Natural killer cell (primary cell): ENCODE measurements at regions not wholly inside any gene's neighbourhood (a gene's known extent, or its start where the extent isn't known, plus 50 kb on each side); places are given as distances from the start of the nearest gene placed in this dataset.

Experiments
- ATAC-seq, 3 donors: fragments of 150-1000 bp in 2 of 3; fragments of 200-7000 bp in 1 of 3; cut with Tn5 transposase; 1 replicate in 1 of 3; 2 replicates in 2 of 3; pipeline ENCODE4 v1.10.0; 2021; ENCODE audit warnings: mild to moderate bottlenecking in 2 of 3, moderate library complexity in 2 of 3
- DNase-seq, 2 donors: peaks; one replicate each; pipeline versions ENCODE4 v3.0.0 to v3.0.0-alpha.2; 2013 to 2021; ENCODE audit warnings: mixed read lengths in 1 of 2
- H3K27ac ChIP-seq: one replicate; pipeline ENCODE4 v1.5.1; 2013; ENCODE audit warnings: mild to moderate bottlenecking, low read length
- H3K27me3 ChIP-seq: one replicate; pipeline ENCODE4 v1.6.1; 2013; ENCODE audit warnings: low read length; ENCODE audit not compliant: control insufficient read depth, insufficient read depth
- H3K36me3 ChIP-seq: one replicate; pipeline ENCODE4 v1.6.1; 2013; ENCODE audit warnings: low read length; ENCODE audit not compliant: control insufficient read depth, insufficient read depth
- H3K4me1 ChIP-seq: one replicate; pipeline ENCODE4 v1.6.1; 2013; ENCODE audit warnings: low read length; ENCODE audit not compliant: control insufficient read depth, insufficient read depth
- H3K4me3 ChIP-seq: one replicate; pipeline ENCODE4 v1.5.1; 2013; ENCODE audit warnings: low read length
- H3K9me3 ChIP-seq: one replicate; pipeline ENCODE4 v1.6.1; 2013; ENCODE audit warnings: low read length; ENCODE audit not compliant: control insufficient read depth, insufficient read depth
- H3K27ac Mint-ChIP-seq, 2 donors: one replicate each; pipeline ENCODE4 v1.8.0; 2022; ENCODE audit warnings: mild to moderate bottlenecking in 2 of 2, mixed read lengths in 2 of 2, moderate library complexity in 1 of 2
- H3K27me3 Mint-ChIP-seq, 2 donors: one replicate each; pipeline ENCODE4 v1.8.0; 2022; ENCODE audit warnings: low read depth in 2 of 2, mixed read lengths in 2 of 2
- H3K36me3 Mint-ChIP-seq: one replicate; pipeline ENCODE4 v1.8.0; 2022; ENCODE audit warnings: mixed read lengths
- H3K4me1 Mint-ChIP-seq, 2 donors: one replicate each; pipeline ENCODE4 v1.8.0; 2022; ENCODE audit warnings: mixed read lengths in 2 of 2
- H3K4me3 Mint-ChIP-seq: one replicate; pipeline ENCODE4 v1.8.0; 2022; ENCODE audit warnings: mild to moderate bottlenecking, moderate library complexity, mixed read lengths
- H3K9me3 Mint-ChIP-seq, 2 donors: one replicate each; pipeline ENCODE4 v1.8.0; 2022; ENCODE audit warnings: mixed read lengths in 2 of 2
- whole genome bisulfite sequencing: methylation state at CpG from one replicate; pipeline ENCODE4 v1.1.7; 2013; ENCODE audit warnings: missing lambda C conversion rate; ENCODE audit not compliant: insufficient coverage; 5-methylcytosine and 5-hydroxymethylcytosine counted together
- intact Hi-C: fragments of 100-400 bp; cut with micrococcal nuclease; formaldehyde crosslinking; loops from one replicate; pipeline ENCODE4 v1.14.2; 2022
- TF ChIP-seq, protein P1 (sequence below): fragments of 200-600 bp; IDR thresholded peaks from one replicate; pipeline ENCODE4 v1.8.0; 2022; ENCODE audit warnings: antibody characterized with exemption

DNA sequence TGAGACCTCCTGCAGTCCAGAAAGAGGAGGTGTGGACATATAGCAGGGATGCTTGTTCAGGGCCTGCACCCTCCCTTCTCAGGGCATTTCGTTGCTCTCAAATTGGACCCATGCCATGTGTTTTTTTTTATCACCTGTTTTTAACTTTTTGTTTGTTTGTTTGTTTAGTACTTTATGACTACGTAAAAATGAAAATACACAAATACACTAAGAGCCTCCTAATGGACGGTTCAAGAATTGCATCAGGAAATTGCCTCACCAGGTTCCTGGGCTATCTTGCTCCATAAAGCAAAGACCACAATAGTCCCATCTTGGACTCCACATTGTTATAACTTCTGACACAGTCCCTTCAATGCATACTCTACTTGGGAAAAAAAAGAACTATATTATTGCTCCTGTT lies 1685.9 kb upstream of the TENM3 start:
- ATAC-seq (no peak), DNase-seq (no peak)
- no peak overlapping the region for H3K4me3 Mint-ChIP-seq
- TF ChIP-seq, protein P1, sequence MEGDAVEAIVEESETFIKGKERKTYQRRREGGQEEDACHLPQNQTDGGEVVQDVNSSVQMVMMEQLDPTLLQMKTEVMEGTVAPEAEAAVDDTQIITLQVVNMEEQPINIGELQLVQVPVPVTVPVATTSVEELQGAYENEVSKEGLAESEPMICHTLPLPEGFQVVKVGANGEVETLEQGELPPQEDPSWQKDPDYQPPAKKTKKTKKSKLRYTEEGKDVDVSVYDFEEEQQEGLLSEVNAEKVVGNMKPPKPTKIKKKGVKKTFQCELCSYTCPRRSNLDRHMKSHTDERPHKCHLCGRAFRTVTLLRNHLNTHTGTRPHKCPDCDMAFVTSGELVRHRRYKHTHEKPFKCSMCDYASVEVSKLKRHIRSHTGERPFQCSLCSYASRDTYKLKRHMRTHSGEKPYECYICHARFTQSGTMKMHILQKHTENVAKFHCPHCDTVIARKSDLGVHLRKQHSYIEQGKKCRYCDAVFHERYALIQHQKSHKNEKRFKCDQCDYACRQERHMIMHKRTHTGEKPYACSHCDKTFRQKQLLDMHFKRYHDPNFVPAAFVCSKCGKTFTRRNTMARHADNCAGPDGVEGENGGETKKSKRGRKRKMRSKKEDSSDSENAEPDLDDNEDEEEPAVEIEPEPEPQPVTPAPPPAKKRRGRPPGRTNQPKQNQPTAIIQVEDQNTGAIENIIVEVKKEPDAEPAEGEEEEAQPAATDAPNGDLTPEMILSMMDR, result no peak
- Histone ChIP-seq H3K4me1 (no peaks in the 10 kb centered on the region), H3K9me3 (no peaks in the 10 kb centered on the region), H3K36me3 (no peaks in the 10 kb centered on the region), H3K27ac (no peak overlapping the region), H3K4me3 (no peak overlapping the region), H3K27me3 (no peaks in the 10 kb centered on the region)
- no peaks in the 10 kb centered on the region for H3K36me3 Mint-ChIP-seq
- H3K27me3 Mint-ChIP-seq, result no peaks in the 10 kb centered on the region
- peaks cover 5 to 8% of the 10 kb centered on the region in 2 donors for H3K9me3 Mint-ChIP-seq
- intact Hi-C loops, result no loop called here
- WGBS, result 90% methylated on average over 2 of the region's 3 CpGs
- no peaks in the 10 kb centered on the region for H3K4me1 Mint-ChIP-seq
- no peak overlapping the region for H3K27ac Mint-ChIP-seq

DNA sequence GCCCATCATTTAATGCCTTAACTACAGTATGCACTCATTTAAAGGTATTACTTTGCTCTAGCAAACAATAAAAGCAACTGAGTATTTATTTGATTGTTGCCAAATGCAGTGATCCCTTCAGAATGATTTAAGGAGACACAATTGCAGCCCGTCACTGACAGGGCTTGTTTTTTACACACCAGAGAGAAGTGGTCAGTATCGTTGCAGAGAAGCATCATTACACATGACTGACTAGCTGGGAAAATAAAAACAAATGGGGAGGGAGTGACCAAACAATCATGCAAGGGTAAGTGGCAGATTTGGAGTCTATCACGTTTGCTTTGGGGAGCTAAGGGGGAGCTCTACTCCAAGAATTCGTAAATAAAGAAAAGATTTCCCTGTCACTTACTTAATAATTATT lies 1685.3 kb upstream of the TENM3 start:
- Mint-ChIP-seq H3K27ac (no peak overlapping the region), H3K27me3 (no peaks in the 10 kb centered on the region), H3K9me3 (peaks cover 5 to 8% of the 10 kb centered on the region in 2 donors), H3K36me3 (no peaks in the 10 kb centered on the region), H3K4me1 (no peaks in the 10 kb centered on the region), H3K4me3 (no peak overlapping the region)
- no peaks in the 10 kb centered on the region for H3K27me3 ChIP-seq
- no peaks in the 10 kb centered on the region for H3K36me3 ChIP-seq
- TF ChIP-seq, protein P1, result no peak
- DNase-seq (no peak), ATAC-seq (no peak)
- H3K4me1 ChIP-seq, result no peaks in the 10 kb centered on the region
- intact Hi-C loops, result no loop called here
- H3K27ac ChIP-seq, result no peak overlapping the region
- H3K9me3 ChIP-seq, result no peaks in the 10 kb centered on the region
- no peak overlapping the region for H3K4me3 ChIP-seq
- WGBS, result 64% methylated on average over 3 of the region's 4 CpGs

DNA sequence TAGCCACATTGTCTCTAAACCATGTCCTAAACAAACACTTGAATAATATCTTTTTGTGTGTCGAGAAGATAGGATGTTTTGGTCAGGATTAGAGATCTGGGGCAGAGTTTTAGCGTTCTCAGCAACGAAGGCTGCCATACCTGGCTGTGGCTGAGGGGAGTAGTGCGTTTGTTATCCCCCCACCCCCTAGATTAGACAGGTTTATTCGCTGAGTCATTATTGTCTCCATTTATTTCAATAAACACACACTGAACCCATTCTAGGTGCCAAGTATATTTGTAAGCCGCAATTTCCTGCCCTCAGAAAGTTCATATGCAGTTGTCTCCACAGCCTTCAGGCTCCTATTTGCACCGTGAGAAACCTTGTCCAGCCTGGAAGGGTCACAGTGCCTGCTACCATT lies 1684.8 kb upstream of the TENM3 start:
- Mint-ChIP-seq H3K36me3 (no peaks in the 10 kb centered on the region), H3K9me3 (peaks cover 5 to 8% of the 10 kb centered on the region in 2 donors), H3K27me3 (no peaks in the 10 kb centered on the region), H3K4me3 (no peak overlapping the region), H3K27ac (no peak overlapping the region), H3K4me1 (no peaks in the 10 kb centered on the region)
- Histone ChIP-seq H3K36me3 (no peaks in the 10 kb centered on the region), H3K27ac (no peak overlapping the region), H3K4me1 (no peaks in the 10 kb centered on the region), H3K27me3 (no peaks in the 10 kb centered on the region), H3K9me3 (no peaks in the 10 kb centered on the region), H3K4me3 (no peak overlapping the region)
- intact Hi-C loops, result no loop called here
- no peak for ATAC-seq
- TF ChIP-seq, protein P1, result no peak
- WGBS, result 83% methylated on average over 5 of the region's 7 CpGs
- no peak for DNase-seq

DNA sequence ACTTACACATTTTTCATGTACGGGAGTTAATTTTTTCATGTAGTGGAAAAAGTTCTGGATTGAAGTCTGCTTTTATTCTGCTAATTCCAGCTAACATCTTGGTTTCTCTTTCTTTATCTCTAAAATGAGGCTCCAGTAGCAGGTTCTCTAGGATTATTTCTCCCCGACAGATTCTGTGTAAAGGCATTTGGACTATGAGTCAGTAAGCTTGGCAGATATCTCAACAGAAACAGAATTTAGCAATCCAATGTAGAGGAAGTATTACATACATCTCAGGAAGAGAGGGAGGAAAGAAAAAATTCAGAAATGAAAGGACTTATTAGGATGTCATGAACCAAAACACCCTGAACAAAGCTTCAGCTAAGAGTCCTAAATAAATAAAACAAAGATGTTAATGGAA lies 1682.3 kb upstream of the TENM3 start:
- H3K9me3 ChIP-seq, result peaks cover 4% of the 10 kb centered on the region
- intact Hi-C loops, result no loop called here
- no peak overlapping the region for H3K4me3 Mint-ChIP-seq
- no peak for DNase-seq
- H3K4me3 ChIP-seq, result no peak overlapping the region
- H3K4me1 ChIP-seq, result no peaks in the 10 kb centered on the region
- WGBS, result no CpG with 5 or more reads among the region's 2 CpGs
- H3K9me3 Mint-ChIP-seq, result peaks cover 3 to 6% of the 10 kb centered on the region in 2 donors
- H3K36me3 Mint-ChIP-seq, result peaks cover 5% of the 10 kb centered on the region
- no peaks in the 10 kb centered on the region for H3K27me3 Mint-ChIP-seq
- H3K36me3 ChIP-seq, result no peaks in the 10 kb centered on the region
- H3K4me1 Mint-ChIP-seq, result no peaks in the 10 kb centered on the region
- no peak for ATAC-seq
- no peak overlapping the region for H3K27ac Mint-ChIP-seq
- TF ChIP-seq, protein P1, result no peak
- no peak overlapping the region for H3K27ac ChIP-seq
- no peaks in the 10 kb centered on the region for H3K27me3 ChIP-seq
